GM19455 (cell line): ENCODE measurements at regions not wholly inside any gene's neighbourhood (a gene's known extent, or its start where the extent isn't known, plus 50 kb on each side); places are given as distances from the start of the nearest gene placed in this dataset.
"Not testable (repeated sequence)": the region's sequence is repeated elsewhere in the genome, so short reads cannot be mapped to it uniquely, and the experiment has no call there.

Source experiments
- ATAC-seq: cut with Tn5 transposase; IDR thresholded peaks from one replicate; pipeline ENCODE4 v1.9.1; 2021; ENCODE audit not compliant: unreplicated experiment

GRCh38 chr3:95567346-95567745, 1247.0 kb upstream of the EPHA6 start:
- no peak for ATAC-seq

- no peak for ATAC-seq
Observed at GRCh38 chr3:95586754-95587153, 1227.6 kb upstream of the EPHA6 start.

- not testable (repeated sequence) for ATAC-seq
Observed at GRCh38 chr3:95587641-95588040, 1226.8 kb upstream of the EPHA6 start.

GRCh38 chr3:95588473-95588872, 1225.9 kb upstream of the EPHA6 start:
- no peak for ATAC-seq

- no peak for ATAC-seq
Observed at GRCh38 chr3:95595416-95596075, 1218.8 kb upstream of the EPHA6 start.

GRCh38 chr3:95607926-95608325, 1206.5 kb upstream of the EPHA6 start:
- ATAC-seq: no peak

- no peak for ATAC-seq
Observed at GRCh38 chr3:95609411-95609810, 1205.0 kb upstream of the EPHA6 start.

GRCh38 chr3:95612611-95613010, 1201.8 kb upstream of the EPHA6 start:
- ATAC-seq: no peak

GRCh38 chr3:95613993-95614392, 1200.4 kb upstream of the EPHA6 start:
- ATAC-seq: no peak

- ATAC-seq: no peak
Observed at GRCh38 chr3:95615592-95616310, 1198.6 kb upstream of the EPHA6 start.

- no peak for ATAC-seq
Observed at GRCh38 chr3:95626107-95626506, 1188.3 kb upstream of the EPHA6 start.

GRCh38 chr3:95627293-95627692, 1187.1 kb upstream of the EPHA6 start:
- no peak for ATAC-seq

GRCh38 chr3:95627697-95628096, 1186.7 kb upstream of the EPHA6 start:
- no peak for ATAC-seq

GRCh38 chr3:95629802-95630201, 1184.6 kb upstream of the EPHA6 start:
- ATAC-seq: no peak

- ATAC-seq: no peak
Observed at GRCh38 chr3:95645291-95645690, 1169.1 kb upstream of the EPHA6 start.

- ATAC-seq: no peak
Observed at GRCh38 chr3:95654570-95655362, 1159.6 kb upstream of the EPHA6 start.

GRCh38 chr3:95655363-95655986, 1158.9 kb upstream of the EPHA6 start:
- no peak for ATAC-seq

- ATAC-seq: no peak
Observed at GRCh38 chr3:95670765-95671164, 1143.6 kb upstream of the EPHA6 start.

GRCh38 chr3:95673215-95673614, 1141.2 kb upstream of the EPHA6 start:
- ATAC-seq: no peak

- peak; percentile 52 for ATAC-seq
Observed at GRCh38 chr3:95705786-95706418, 1108.5 kb upstream of the EPHA6 start.

- ATAC-seq: no peak
Observed at GRCh38 chr3:95707268-95707667, 1107.1 kb upstream of the EPHA6 start.
